Endothelial cell of umbilical vein (primary cell): ENCODE measurements at regions not wholly inside any gene's neighbourhood (a gene's known extent, or its start where the extent isn't known, plus 50 kb on each side); places are given as distances from the start of the nearest gene placed in this dataset.

Source experiments
- BruUV-seq: library from RNA; stranded (reverse); fragments of 400-500 nt; replicated peaks from 2 replicates; lab custom pipeline; 2021; lab: Mats Ljungman, UMichigan
- CTCF ChIA-PET: fragments of 300-600, 350-600 bp; sonication (Branson Sonifier 250); formaldehyde crosslinking; loops from one replicate; lab custom pipeline; 2021; ENCODE audit warnings: antibody characterized with exemption, inconsistent platforms; lab: Charles Lee
- POLR2A ChIA-PET: fragments of 300-600, 350-600 bp; sonication (Branson Sonifier 250); formaldehyde crosslinking; loops from one replicate; lab custom pipeline; 2021; ENCODE audit warnings: antibody characterized with exemption, inconsistent platforms; lab: Charles Lee
- DNase-seq: peaks from one replicate; pipeline ENCODE4 v3.0.0-alpha.2; 2011; ENCODE audit warnings: low read depth, low spot score
- FAIRE-seq: peaks from 2 replicates; lab custom pipeline; 2011; peaks lifted over from hg19 to GRCh38; lab: Jason Lieb, UNC
- H2AFZ ChIP-seq: 2 replicates; pipeline ENCODE4 v1.6.0; 2012; ENCODE audit warnings: low read depth, low read length, control low read depth, inconsistent platforms
- H3K27ac ChIP-seq: 2 replicates; pipeline ENCODE4 v1.5.1; 2011; ENCODE audit warnings: low read depth, mild to moderate bottlenecking, control low read depth, low read length, moderate library complexity; ENCODE audit not compliant: insufficient read depth
- H3K27me3 ChIP-seq, 2 experiments: 2 replicates each; pipeline versions ENCODE4 v1.6.0 to v1.6.1; 2011; ENCODE audit warnings: low read length in 2 of 2, mixed read lengths in 1 of 2; ENCODE audit not compliant: control insufficient read depth in 2 of 2, insufficient read depth in 2 of 2
- H3K36me3 ChIP-seq, 2 experiments: 2 replicates in 1 of 2; 3 replicates in 1 of 2; pipeline ENCODE4 v1.5.1; 2011; ENCODE audit warnings: low read length in 2 of 2, mild to moderate bottlenecking in 1 of 2, moderate library complexity in 1 of 2; ENCODE audit not compliant: control insufficient read depth in 2 of 2, insufficient read depth in 2 of 2; ENCODE audit errors: extremely low read depth in 1 of 2
- H3K4me1 ChIP-seq: 3 replicates; pipeline ENCODE4 v1.5.1; 2011; ENCODE audit warnings: mild to moderate bottlenecking, low read length; ENCODE audit not compliant: control insufficient read depth, insufficient read depth; ENCODE audit errors: extremely low read depth
- H3K4me2 ChIP-seq: 2 replicates; pipeline ENCODE4 v1.6.1; 2011; ENCODE audit warnings: low read length, control low read depth, mixed read lengths; ENCODE audit not compliant: insufficient read depth
- H3K4me3 ChIP-seq, 3 experiments: fragments of 200-600 bp in 1 of 3; sonication (generic), shearing (Covaris generic) in 1 of 3; replicated peaks in 1 of 3; 2 replicates each; pipeline ENCODE4 v1.5.1; 2011 to 2016; ENCODE audit warnings: control low read depth in 3 of 3, low read length in 3 of 3, mild to moderate bottlenecking in 2 of 3, inconsistent platforms in 1 of 3, low read depth in 1 of 3, moderate library complexity in 1 of 3; ENCODE audit not compliant: insufficient read depth in 1 of 3
- H3K79me2 ChIP-seq: 2 replicates; pipeline ENCODE4 v1.6.0; 2012; ENCODE audit warnings: low read length, inconsistent platforms; ENCODE audit not compliant: control insufficient read depth, insufficient read depth
- H3K9ac ChIP-seq: replicated peaks from 2 replicates; pipeline ENCODE3; 2011; ENCODE audit warnings: low read length, control low read depth; ENCODE audit not compliant: insufficient read depth; ENCODE audit errors: extremely low read depth
- H3K9me1 ChIP-seq: replicated peaks from 3 replicates; pipeline ENCODE4 v1.6.0; 2011; ENCODE audit warnings: mild to moderate bottlenecking, low read length; ENCODE audit not compliant: control insufficient read depth, insufficient read depth; ENCODE audit errors: extremely low read depth
- H3K9me3 ChIP-seq: replicated peaks from 2 replicates; pipeline ENCODE4 v1.5.1; 2012; ENCODE audit warnings: low read length, inconsistent platforms; ENCODE audit not compliant: control insufficient read depth, insufficient read depth
- H4K20me1 ChIP-seq: replicated peaks from 2 replicates; pipeline ENCODE3; 2011; ENCODE audit warnings: mild to moderate bottlenecking, low read length; ENCODE audit not compliant: control insufficient read depth, insufficient read depth; ENCODE audit errors: extremely low read depth
- EZH2 ChIP-seq: IDR thresholded peaks from 2 replicates; pipeline ENCODE4 v1.6.1; 2012; ENCODE audit warnings: borderline replicate concordance, low read depth, mild to moderate bottlenecking, moderate library complexity, low read length, inconsistent platforms; ENCODE audit not compliant: severe bottlenecking
- FOS ChIP-seq: IDR thresholded peaks from 2 replicates; pipeline ENCODE4 v1.6.1; 2011; ENCODE audit warnings: mild to moderate bottlenecking, low read length, moderate library complexity, borderline replicate concordance; ENCODE audit not compliant: insufficient read depth
- GATA2 ChIP-seq: IDR thresholded peaks from 2 replicates; pipeline ENCODE4 v1.7.0; 2011; ENCODE audit warnings: low read depth, mild to moderate bottlenecking, moderate library complexity, mixed read lengths, low read length; ENCODE audit not compliant: insufficient read length, insufficient read depth
- JUN ChIP-seq: IDR thresholded peaks from 2 replicates; pipeline ENCODE4 v1.6.1; 2011; ENCODE audit warnings: borderline replicate concordance, low read depth; ENCODE audit not compliant: insufficient read length, insufficient read depth
- MAX ChIP-seq: IDR thresholded peaks from 2 replicates; pipeline ENCODE4 v1.6.1; 2011; ENCODE audit not compliant: insufficient read depth, insufficient read length
- MYC ChIP-seq: IDR thresholded peaks from one replicate; pipeline ENCODE4 v1.6.1; 2011; ENCODE audit warnings: mild to moderate bottlenecking, low read depth, low read length
- POLR2A ChIP-seq: IDR thresholded peaks from 2 replicates; pipeline ENCODE4 v1.6.1; 2012; ENCODE audit warnings: low read depth, mild to moderate bottlenecking, control low read depth, low read length
- POLR2AphosphoS5 ChIP-seq: IDR thresholded peaks from 2 replicates; pipeline ENCODE4 v1.6.1; 2012; ENCODE audit warnings: low read depth, mild to moderate bottlenecking, control low read depth, low read length, moderate library complexity; ENCODE audit not compliant: insufficient read depth
- dilution Hi-C: fragments of 300-500 bp; cut with MboI; formaldehyde crosslinking; loops from one replicate; pipeline ENCODE4 v1.15.0; 2019; ENCODE audit warnings: low sequenced_read_pairs; ENCODE audit not compliant: extremely low pct_ligation_motif_present
- intact Hi-C: fragments of 100-400 bp; cut with micrococcal nuclease; formaldehyde crosslinking; loops from one replicate; pipeline ENCODE4 v1.10.0; 2022
- TF ChIP-seq, protein P1 (sequence below), 2 donors: IDR thresholded peaks; 1 replicate in 1 of 2; 2 replicates in 1 of 2; pipeline ENCODE4 v1.5.1; 2011; ENCODE audit warnings: low read length in 2 of 2, mild to moderate bottlenecking in 2 of 2, moderate library complexity in 2 of 2, control low read depth in 1 of 2, inconsistent platforms in 1 of 2, low read depth in 1 of 2; ENCODE audit not compliant: insufficient read depth in 1 of 2; ENCODE audit errors: extremely low read depth in 1 of 2

- dilution Hi-C loops (no loop called here), intact Hi-C loops (no loop called here)
- TF ChIP-seq POLR2A (no peak), MYC (no peak), POLR2AphosphoS5 (no peak), FOS (no peak), EZH2 (no peak), GATA2 (no peak), MAX (no peak), JUN (no peak)
- TF ChIP-seq, protein P1, sequence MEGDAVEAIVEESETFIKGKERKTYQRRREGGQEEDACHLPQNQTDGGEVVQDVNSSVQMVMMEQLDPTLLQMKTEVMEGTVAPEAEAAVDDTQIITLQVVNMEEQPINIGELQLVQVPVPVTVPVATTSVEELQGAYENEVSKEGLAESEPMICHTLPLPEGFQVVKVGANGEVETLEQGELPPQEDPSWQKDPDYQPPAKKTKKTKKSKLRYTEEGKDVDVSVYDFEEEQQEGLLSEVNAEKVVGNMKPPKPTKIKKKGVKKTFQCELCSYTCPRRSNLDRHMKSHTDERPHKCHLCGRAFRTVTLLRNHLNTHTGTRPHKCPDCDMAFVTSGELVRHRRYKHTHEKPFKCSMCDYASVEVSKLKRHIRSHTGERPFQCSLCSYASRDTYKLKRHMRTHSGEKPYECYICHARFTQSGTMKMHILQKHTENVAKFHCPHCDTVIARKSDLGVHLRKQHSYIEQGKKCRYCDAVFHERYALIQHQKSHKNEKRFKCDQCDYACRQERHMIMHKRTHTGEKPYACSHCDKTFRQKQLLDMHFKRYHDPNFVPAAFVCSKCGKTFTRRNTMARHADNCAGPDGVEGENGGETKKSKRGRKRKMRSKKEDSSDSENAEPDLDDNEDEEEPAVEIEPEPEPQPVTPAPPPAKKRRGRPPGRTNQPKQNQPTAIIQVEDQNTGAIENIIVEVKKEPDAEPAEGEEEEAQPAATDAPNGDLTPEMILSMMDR (IDR thresholded peaks at IDR 0.05; ENCODE audit: extremely low read depth in 1 of 2, insufficient read depth in 1 of 2, low read depth in 1 of 2, low read length in 2 of 2): no peak
- no peaks in the 10 kb centered on the region for H3K79me2 ChIP-seq
- FAIRE-seq (no peak), DNase-seq (no peak)
- H3K4me3 ChIP-seq: no peak overlapping the region
- H4K20me1 ChIP-seq: no peaks in the 10 kb centered on the region
- no peaks in the 10 kb centered on the region for H3K27me3 ChIP-seq
- POLR2A ChIA-PET: no interaction called here
- no peak overlapping the region for H3K9ac ChIP-seq
- no peak overlapping the region for H2AFZ ChIP-seq
- H3K9me3 ChIP-seq: no peaks in the 10 kb centered on the region
- no TSS peak for BruUV-seq
- H3K27ac ChIP-seq: no peak overlapping the region
- no peaks in the 10 kb centered on the region for H3K4me1 ChIP-seq
- no peaks in the 10 kb centered on the region for H3K36me3 ChIP-seq
- H3K9me1 ChIP-seq: no peaks in the 10 kb centered on the region
- no peak overlapping the region for H3K4me2 ChIP-seq
- CTCF ChIA-PET: interaction anchor here (0.8 to 4.3 kb wide), 3 partner anchors 8 to 13 kb away, joined by 3 to 19 read pairs (median 17); no protein-coding TSS in a partner anchor
Observed at GRCh38 chr7:142469696-142470543, 212.1 kb upstream of the PRSS58 start.
